Neural cell (in vitro differentiated cells): ENCODE measurements at regions not wholly inside any gene's neighbourhood (a gene's known extent, or its start where the extent isn't known, plus 50 kb on each side); places are given as distances from the start of the nearest gene placed in this dataset.
"Not testable (repeated sequence)": the region's sequence is repeated elsewhere in the genome, so short reads cannot be mapped to it uniquely, and the experiment has no call there.

Experiments
- H2AFZ ChIP-seq: fragments of 200-600, 300-800 bp; sonication (generic), shearing (Covaris generic); 2 replicates; pipeline ENCODE4 v1.6.0; 2014; ENCODE audit warnings: low read depth, mild to moderate bottlenecking, antibody characterized with exemption, low read length, moderate library complexity
- H3F3A ChIP-seq: fragments of 200-600 bp; shearing (Covaris generic); 2 replicates; pipeline ENCODE4 v1.6.1; 2016; ENCODE audit warnings: mild to moderate bottlenecking, moderate library complexity, mixed read lengths, antibody characterized with exemption, low read length; ENCODE audit not compliant: insufficient read depth, poor library complexity, severe bottlenecking
- H3K27ac ChIP-seq: fragments of 200-600, 300-800 bp; sonication (generic), shearing (Covaris generic); 2 replicates; pipeline ENCODE4 v1.5.1; 2014; ENCODE audit warnings: mild to moderate bottlenecking, low read length, moderate library complexity
- H3K27me3 ChIP-seq: fragments of 300-800, 200-600 bp; sonication (generic), shearing (Covaris generic); 2 replicates; pipeline ENCODE4 v1.6.0; 2014; ENCODE audit warnings: mild to moderate bottlenecking, low read depth, low read length, moderate library complexity; ENCODE audit not compliant: insufficient read depth
- H3K36me3 ChIP-seq: fragments of 300-800, 200-600 bp; sonication (generic), shearing (Covaris generic); 2 replicates; pipeline ENCODE4 v1.5.1; 2014; ENCODE audit warnings: mild to moderate bottlenecking, antibody characterized with exemption, low read length, moderate library complexity; ENCODE audit not compliant: insufficient read depth
- H3K4me2 ChIP-seq: fragments of 300-800, 200-600 bp; sonication (generic), shearing (Covaris generic); 2 replicates; pipeline ENCODE4 v1.6.0; 2014; ENCODE audit warnings: mild to moderate bottlenecking, low read length
- H3K4me3 ChIP-seq: fragments of 300-800, 200-600 bp; sonication (generic), shearing (Covaris generic); 2 replicates; pipeline ENCODE4 v1.5.1; 2014; ENCODE audit warnings: mild to moderate bottlenecking, low read length, moderate library complexity
- H3K79me2 ChIP-seq: fragments of 200-600 bp; shearing (Covaris generic); replicated peaks from 2 replicates; pipeline ENCODE4 v1.6.0; 2014; ENCODE audit warnings: mild to moderate bottlenecking, low read length, moderate library complexity; ENCODE audit not compliant: insufficient read depth
- H3K9ac ChIP-seq: fragments of 300-800, 200-600 bp; sonication (generic), shearing (Covaris generic); 2 replicates; pipeline ENCODE4 v1.6.1; 2016; ENCODE audit warnings: mild to moderate bottlenecking, low read length, mixed read lengths
- H3K9me2 ChIP-seq: fragments of 200-600 bp; shearing (Covaris generic); 2 replicates; pipeline ENCODE4 v1.6.1; 2016; ENCODE audit warnings: mild to moderate bottlenecking, low read length, mixed read lengths; ENCODE audit not compliant: insufficient read depth
- H3K9me3 ChIP-seq: fragments of 200-600, 300-800 bp; sonication (generic), shearing (Covaris generic); 2 replicates; pipeline ENCODE4 v1.6.1; 2016; ENCODE audit warnings: mild to moderate bottlenecking, mixed run types, low read length, moderate library complexity, mixed read lengths
- H4K20me1 ChIP-seq: fragments of 200-600 bp; shearing (Covaris generic); 2 replicates; pipeline ENCODE4 v1.6.1; 2016; ENCODE audit warnings: mild to moderate bottlenecking, mixed run types; ENCODE audit not compliant: insufficient read depth
- EP300 ChIP-seq: fragments of 450-650 bp; conservative IDR thresholded peaks from 2 replicates; pipeline ENCODE4 v1.6.1; 2014; ENCODE audit warnings: antibody characterized with exemption, mild to moderate bottlenecking, moderate library complexity; ENCODE audit not compliant: poor library complexity, severe bottlenecking
- EZH2 ChIP-seq: fragments of 200-600, 300-800 bp; shearing (Covaris generic), sonication (generic); IDR thresholded peaks from 2 replicates; pipeline ENCODE4 v1.6.1; 2014; ENCODE audit warnings: antibody characterized with exemption, low read length, borderline replicate concordance, mild to moderate bottlenecking; ENCODE audit not compliant: insufficient read depth, poor library complexity, severe bottlenecking
- MXI1 ChIP-seq: fragments of 450-650 bp; conservative IDR thresholded peaks from 2 replicates; pipeline ENCODE4 v1.6.1; 2014; ENCODE audit warnings: antibody characterized with exemption, mild to moderate bottlenecking; ENCODE audit not compliant: poor library complexity, severe bottlenecking
- POLR2AphosphoS5 ChIP-seq: IDR thresholded peaks from 2 replicates; pipeline ENCODE4 v1.6.1; 2012
- RAD21 ChIP-seq: fragments of 450-650 bp; conservative IDR thresholded peaks from 2 replicates; pipeline ENCODE4 v1.6.1; 2014; ENCODE audit warnings: antibody characterized with exemption, mild to moderate bottlenecking, moderate library complexity
- SMC3 ChIP-seq: fragments of 450-650 bp; conservative IDR thresholded peaks from 2 replicates; pipeline ENCODE4 v1.6.1; 2014; ENCODE audit warnings: antibody characterized with exemption, mild to moderate bottlenecking, moderate library complexity; ENCODE audit not compliant: poor library complexity
- TAF1 ChIP-seq: IDR thresholded peaks from 2 replicates; pipeline ENCODE4 v1.6.1; 2012; ENCODE audit warnings: low read depth
- TF ChIP-seq, protein P1 (sequence below): fragments of 450-650 bp; IDR thresholded peaks from 2 replicates; pipeline ENCODE4 v1.5.1; 2014; ENCODE audit warnings: antibody characterized with exemption, mild to moderate bottlenecking, moderate library complexity; ENCODE audit not compliant: poor library complexity, severe bottlenecking
- TF ChIP-seq, protein P2 (sequence below): IDR thresholded peaks from 2 replicates; pipeline ENCODE4 v1.6.1; 2012; ENCODE audit warnings: borderline replicate concordance

DNA sequence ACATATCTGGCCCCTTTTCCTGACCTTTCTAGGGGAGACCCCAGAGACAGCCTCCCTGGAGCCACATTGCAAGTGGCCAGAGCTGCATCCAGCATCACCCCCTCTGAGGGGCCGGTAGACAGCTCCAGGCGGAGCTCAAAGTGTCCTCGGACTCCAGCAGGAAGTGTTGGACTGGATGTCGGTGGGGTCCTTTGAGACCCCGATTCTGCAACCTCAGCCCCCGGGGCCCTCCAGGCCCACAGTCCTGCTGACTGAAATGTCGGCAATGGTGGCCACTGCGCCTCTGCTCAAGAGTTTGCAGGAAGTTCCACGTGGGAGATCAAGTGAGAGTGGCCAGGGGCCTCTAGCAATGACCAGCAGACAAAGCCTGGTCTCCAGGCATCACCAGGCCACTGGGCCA, 115.9 kb upstream of the FOXD4L5 start:
- H3K27me3 ChIP-seq, result no peaks in the 10 kb centered on the region
- no peak overlapping the region for H3K27ac ChIP-seq
- no peaks in the 10 kb centered on the region for H3K9me3 ChIP-seq
- H3F3A ChIP-seq, result no peaks in the 10 kb centered on the region
- H3K9me2 ChIP-seq, result no peaks in the 10 kb centered on the region
- no peak overlapping the region for H2AFZ ChIP-seq
- H4K20me1 ChIP-seq, result no peaks in the 10 kb centered on the region
- H3K9ac ChIP-seq, result no peak overlapping the region
- TF ChIP-seq EZH2, result no peak
- no peak for TF ChIP-seq MXI1
- TF ChIP-seq, protein P1, sequence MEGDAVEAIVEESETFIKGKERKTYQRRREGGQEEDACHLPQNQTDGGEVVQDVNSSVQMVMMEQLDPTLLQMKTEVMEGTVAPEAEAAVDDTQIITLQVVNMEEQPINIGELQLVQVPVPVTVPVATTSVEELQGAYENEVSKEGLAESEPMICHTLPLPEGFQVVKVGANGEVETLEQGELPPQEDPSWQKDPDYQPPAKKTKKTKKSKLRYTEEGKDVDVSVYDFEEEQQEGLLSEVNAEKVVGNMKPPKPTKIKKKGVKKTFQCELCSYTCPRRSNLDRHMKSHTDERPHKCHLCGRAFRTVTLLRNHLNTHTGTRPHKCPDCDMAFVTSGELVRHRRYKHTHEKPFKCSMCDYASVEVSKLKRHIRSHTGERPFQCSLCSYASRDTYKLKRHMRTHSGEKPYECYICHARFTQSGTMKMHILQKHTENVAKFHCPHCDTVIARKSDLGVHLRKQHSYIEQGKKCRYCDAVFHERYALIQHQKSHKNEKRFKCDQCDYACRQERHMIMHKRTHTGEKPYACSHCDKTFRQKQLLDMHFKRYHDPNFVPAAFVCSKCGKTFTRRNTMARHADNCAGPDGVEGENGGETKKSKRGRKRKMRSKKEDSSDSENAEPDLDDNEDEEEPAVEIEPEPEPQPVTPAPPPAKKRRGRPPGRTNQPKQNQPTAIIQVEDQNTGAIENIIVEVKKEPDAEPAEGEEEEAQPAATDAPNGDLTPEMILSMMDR, result no peak
- no peak for TF ChIP-seq RAD21
- TF ChIP-seq POLR2AphosphoS5, result no peak
- TF ChIP-seq TAF1, result no peak
- TF ChIP-seq SMC3, result no peak
- no peak for TF ChIP-seq EP300
- TF ChIP-seq, protein P2, sequence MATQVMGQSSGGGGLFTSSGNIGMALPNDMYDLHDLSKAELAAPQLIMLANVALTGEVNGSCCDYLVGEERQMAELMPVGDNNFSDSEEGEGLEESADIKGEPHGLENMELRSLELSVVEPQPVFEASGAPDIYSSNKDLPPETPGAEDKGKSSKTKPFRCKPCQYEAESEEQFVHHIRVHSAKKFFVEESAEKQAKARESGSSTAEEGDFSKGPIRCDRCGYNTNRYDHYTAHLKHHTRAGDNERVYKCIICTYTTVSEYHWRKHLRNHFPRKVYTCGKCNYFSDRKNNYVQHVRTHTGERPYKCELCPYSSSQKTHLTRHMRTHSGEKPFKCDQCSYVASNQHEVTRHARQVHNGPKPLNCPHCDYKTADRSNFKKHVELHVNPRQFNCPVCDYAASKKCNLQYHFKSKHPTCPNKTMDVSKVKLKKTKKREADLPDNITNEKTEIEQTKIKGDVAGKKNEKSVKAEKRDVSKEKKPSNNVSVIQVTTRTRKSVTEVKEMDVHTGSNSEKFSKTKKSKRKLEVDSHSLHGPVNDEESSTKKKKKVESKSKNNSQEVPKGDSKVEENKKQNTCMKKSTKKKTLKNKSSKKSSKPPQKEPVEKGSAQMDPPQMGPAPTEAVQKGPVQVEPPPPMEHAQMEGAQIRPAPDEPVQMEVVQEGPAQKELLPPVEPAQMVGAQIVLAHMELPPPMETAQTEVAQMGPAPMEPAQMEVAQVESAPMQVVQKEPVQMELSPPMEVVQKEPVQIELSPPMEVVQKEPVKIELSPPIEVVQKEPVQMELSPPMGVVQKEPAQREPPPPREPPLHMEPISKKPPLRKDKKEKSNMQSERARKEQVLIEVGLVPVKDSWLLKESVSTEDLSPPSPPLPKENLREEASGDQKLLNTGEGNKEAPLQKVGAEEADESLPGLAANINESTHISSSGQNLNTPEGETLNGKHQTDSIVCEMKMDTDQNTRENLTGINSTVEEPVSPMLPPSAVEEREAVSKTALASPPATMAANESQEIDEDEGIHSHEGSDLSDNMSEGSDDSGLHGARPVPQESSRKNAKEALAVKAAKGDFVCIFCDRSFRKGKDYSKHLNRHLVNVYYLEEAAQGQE, result no peak
- H3K79me2 ChIP-seq, result no peaks in the 10 kb centered on the region
- H3K36me3 ChIP-seq, result no peaks in the 10 kb centered on the region
- no peak overlapping the region for H3K4me2 ChIP-seq
- H3K4me3 ChIP-seq, result no peak overlapping the region

DNA sequence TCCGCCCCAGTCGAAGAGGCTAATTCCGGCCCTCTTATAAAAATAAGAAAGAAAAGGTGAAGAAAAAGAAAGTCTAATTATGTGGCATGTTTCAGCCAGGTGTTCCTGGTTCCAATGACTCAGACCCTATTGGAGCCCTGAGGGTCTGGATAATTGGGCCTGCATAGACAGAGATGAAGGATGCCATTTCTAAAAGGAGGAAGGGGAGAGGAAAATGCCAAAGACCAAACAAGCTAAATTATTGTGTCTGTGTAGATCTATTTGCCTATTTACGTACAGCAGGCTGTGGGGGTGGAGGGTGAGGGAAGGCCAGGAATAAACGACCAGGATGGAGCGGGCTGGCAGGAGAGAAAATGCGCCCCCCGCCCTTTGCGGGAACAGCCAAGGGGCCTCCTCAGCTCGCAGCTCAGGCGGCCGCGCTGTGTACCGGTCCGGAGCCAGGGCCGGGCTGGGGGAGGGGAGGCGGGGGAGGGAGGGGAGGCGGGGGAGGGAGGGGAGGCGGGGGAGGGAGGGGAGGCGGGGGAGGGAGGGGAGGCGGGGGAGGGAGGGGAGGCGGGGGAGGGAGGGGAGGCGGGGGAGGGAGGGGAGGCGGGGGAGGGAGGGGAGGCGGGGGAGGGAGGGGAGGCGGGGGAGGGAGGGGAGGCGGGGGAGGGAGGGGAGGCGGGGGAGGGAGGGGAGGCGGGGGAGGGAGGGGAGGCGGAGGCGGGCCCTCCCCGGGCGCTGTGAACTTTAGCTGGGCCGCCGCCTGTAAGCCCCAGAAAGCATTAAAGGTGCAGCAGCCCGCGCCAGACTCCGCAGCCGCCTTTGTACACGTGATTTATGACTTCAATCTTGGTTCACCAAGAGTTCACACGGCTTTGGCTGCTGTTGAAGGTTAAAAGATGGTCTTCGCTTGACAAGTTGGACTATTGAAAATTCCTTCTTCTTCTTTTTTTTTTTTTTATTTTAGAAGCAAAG, 113.0 kb upstream of the FOXD4L5 start:
- not testable (repeated sequence) for H3K27ac ChIP-seq, H4K20me1 ChIP-seq, H3K36me3 ChIP-seq, H3K9me3 ChIP-seq, H3F3A ChIP-seq, H3K4me2 ChIP-seq, H2AFZ ChIP-seq, H3K9ac ChIP-seq, H3K27me3 ChIP-seq, H3K4me3 ChIP-seq, H3K79me2 ChIP-seq, H3K9me2 ChIP-seq

- H3K27ac ChIP-seq, H3K4me3 ChIP-seq, H3K4me2 ChIP-seq, H3F3A ChIP-seq, H3K79me2 ChIP-seq, H3K9ac ChIP-seq, H2AFZ ChIP-seq, H3K9me2 ChIP-seq, H3K36me3 ChIP-seq, H4K20me1 ChIP-seq, H3K9me3 ChIP-seq, H3K27me3 ChIP-seq: not testable (repeated sequence)
Measured at GRCh38 chr9:65397226-65397625, 112.2 kb upstream of the FOXD4L5 start.

DNA sequence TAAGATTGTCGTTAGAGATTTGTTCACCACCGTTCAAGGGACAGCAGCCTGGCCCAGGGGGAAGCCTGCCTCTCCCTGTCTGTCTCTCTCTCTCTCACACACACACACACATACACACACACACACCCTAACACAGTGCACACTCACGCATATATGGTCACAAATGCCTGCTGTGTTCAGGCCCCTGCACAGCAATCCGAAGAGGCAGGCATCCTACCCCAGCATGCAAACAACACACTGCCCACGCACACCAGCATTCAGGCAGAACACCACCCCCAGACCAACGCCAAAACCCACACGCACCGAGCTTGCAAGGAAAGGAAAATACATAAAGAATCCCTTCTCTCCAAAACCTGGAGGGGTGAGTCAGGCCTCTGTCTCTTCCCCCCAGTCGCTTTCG, 111.6 kb upstream of the FOXD4L5 start:
- not testable (repeated sequence) for H3K36me3 ChIP-seq, H3K27ac ChIP-seq, H3K9ac ChIP-seq, H3K4me3 ChIP-seq, H3F3A ChIP-seq, H3K27me3 ChIP-seq, H3K4me2 ChIP-seq, H4K20me1 ChIP-seq, H2AFZ ChIP-seq, H3K9me3 ChIP-seq, H3K79me2 ChIP-seq, H3K9me2 ChIP-seq

DNA sequence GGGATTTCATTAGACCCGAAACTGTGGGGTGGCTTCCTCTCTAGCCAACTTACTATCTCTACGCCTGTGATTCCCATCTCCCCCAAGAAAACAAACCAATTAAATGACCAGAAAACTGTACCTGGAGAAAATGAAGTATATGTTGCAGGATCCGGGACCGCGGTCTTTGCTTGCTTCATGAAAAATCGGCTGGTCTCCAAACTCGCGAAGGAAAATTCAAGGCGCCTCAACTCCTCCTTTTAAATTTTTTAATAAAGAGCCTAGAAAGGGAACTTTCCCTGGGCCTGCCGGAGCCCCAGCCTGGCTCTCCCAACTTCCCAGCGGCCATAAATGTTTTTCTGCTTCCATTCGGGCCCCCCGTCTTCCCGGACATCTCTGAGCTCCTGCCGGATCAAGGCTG, 110.8 kb upstream of the FOXD4L5 start:
- not testable (repeated sequence) for H3K9ac ChIP-seq, H4K20me1 ChIP-seq, H3K27me3 ChIP-seq, H2AFZ ChIP-seq, H3K4me3 ChIP-seq, H3K36me3 ChIP-seq, H3K9me3 ChIP-seq, H3K4me2 ChIP-seq, H3K9me2 ChIP-seq, H3K79me2 ChIP-seq, H3K27ac ChIP-seq, H3F3A ChIP-seq
